ENCODE measurements at regions not wholly inside any gene's neighbourhood (a gene's known extent, or its start where the extent isn't known, plus 50 kb on each side); places are given as distances from the start of the nearest gene placed in this dataset.

DNA sequence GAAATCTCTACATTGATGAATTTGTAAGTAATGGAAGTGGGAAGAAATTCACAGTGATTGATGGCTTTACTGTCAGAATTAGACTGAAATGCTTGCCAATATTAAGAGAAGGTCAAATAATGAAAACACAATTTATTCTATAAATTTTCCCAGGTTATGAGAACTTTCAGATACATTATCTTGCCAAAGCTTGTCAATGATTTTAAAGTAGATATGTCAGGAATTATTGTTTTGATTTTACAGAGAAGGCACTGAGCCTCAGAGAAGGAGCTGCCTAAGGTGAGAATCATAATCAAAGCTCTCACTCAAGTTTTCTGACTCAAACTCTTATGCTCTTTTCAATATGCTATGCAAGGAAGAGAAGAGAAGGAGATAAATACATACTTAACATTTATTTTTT, 564.0 kb upstream of the RGMB start:
- ATAC-seq (no peak), DNase-seq (no peak)
- Histone ChIP-seq H3K27ac (no peak overlapping the region), H3K27me3 (ENCODE audit: insufficient read depth in 3 of 3, low read length in 2 of 3) (no peaks in the 10 kb centered on the region), H3K4me3 (no peak overlapping the region), H3K4me1 (no peaks in the 10 kb centered on the region), H3K9me3 (no peaks in the 10 kb centered on the region), H3K36me3 (ENCODE audit: insufficient read depth in 1 of 2, low read depth in 1 of 2) (no peaks in the 10 kb centered on the region)
- intact Hi-C loops (cut with DNase I), result no loop called here
- TF ChIP-seq, protein P1, sequence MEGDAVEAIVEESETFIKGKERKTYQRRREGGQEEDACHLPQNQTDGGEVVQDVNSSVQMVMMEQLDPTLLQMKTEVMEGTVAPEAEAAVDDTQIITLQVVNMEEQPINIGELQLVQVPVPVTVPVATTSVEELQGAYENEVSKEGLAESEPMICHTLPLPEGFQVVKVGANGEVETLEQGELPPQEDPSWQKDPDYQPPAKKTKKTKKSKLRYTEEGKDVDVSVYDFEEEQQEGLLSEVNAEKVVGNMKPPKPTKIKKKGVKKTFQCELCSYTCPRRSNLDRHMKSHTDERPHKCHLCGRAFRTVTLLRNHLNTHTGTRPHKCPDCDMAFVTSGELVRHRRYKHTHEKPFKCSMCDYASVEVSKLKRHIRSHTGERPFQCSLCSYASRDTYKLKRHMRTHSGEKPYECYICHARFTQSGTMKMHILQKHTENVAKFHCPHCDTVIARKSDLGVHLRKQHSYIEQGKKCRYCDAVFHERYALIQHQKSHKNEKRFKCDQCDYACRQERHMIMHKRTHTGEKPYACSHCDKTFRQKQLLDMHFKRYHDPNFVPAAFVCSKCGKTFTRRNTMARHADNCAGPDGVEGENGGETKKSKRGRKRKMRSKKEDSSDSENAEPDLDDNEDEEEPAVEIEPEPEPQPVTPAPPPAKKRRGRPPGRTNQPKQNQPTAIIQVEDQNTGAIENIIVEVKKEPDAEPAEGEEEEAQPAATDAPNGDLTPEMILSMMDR (IDR thresholded peaks at IDR 0.05), result no peak

DNA sequence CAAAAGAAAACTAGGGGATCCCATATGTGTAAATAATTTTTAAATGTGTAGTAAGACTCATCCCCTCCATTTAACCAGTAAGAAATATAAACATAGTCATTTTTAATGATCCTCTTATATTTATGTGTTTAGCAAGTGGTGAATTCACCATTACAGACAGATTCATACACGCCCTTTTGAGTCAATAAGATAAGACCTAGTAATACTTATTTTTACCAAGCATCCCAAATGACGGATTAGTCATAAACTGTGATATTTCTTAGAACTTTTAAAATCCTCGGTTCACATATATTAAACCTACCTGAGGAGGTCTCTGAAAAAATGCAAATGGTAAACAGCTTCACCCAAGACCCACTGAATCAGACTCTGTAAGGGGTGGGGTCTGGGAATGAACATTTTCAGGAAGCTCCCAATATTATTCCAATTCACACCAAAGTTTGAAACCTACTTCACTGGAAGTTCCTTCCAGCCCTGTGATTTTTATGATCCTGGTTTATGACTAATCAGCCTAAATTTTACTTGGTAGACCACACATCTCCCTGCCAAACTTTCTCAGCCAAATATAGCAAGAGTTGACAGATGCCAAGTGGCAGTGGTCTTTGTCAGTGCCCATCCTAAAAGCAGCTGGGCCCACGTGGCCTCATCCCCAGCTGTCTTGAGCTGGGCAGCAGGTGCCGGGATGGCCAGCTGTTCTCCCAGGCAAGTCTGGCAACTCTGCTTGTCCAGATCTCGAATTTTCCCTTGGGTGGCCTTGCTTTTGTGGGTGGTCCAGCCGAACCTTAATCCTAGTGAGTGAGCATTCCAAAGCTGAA, 559.0 kb upstream of the RGMB start:
- ATAC-seq (peak in 1 of 4 donors; percentile 21), DNase-seq (peak in 1 of 2 donors; percentile 8)
- TF ChIP-seq, protein P1 (IDR thresholded peaks at IDR 0.05), result no peak
- Histone ChIP-seq H3K4me3 (no peak overlapping the region), H3K36me3 (ENCODE audit: insufficient read depth in 1 of 2, low read depth in 1 of 2) (no peaks in the 10 kb centered on the region), H3K9me3 (no peaks in the 10 kb centered on the region), H3K4me1 (no peaks in the 10 kb centered on the region), H3K27me3 (ENCODE audit: insufficient read depth in 3 of 3, low read length in 2 of 3) (no peaks in the 10 kb centered on the region), H3K27ac (no peak overlapping the region)
- intact Hi-C loops (cut with DNase I), result no loop called here
- WGBS, 3 donors, result 26 to 43% (median 29%) methylated on average over 7 of the region's 7 CpGs

DNA sequence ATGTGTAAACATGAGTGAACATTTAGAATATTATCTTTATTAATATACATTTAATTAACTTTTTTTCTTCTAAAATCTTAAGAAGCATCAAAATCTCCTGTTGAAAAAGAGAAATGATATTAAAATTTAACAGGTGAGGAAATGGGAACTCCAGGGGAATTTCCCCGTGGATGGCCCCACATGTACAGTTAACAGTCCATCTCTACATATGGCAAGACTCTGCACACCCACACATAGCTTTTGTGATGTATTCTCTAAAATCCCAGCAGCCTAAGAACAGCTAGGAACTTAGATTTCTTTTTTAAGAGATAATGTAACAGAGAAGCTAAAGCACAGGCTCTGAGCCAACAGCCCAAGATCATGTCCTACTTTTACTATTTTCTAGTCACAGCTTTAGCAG, 556.3 kb upstream of the RGMB start:
- H3K9me3 ChIP-seq, result no peaks in the 10 kb centered on the region
- WGBS, 3 donors, result 76 to 94% (median 88%) methylated on average over 1 of the region's 1 CpG
- no peaks in the 10 kb centered on the region for H3K4me1 ChIP-seq
- H3K36me3 ChIP-seq (ENCODE audit: insufficient read depth in 1 of 2, low read depth in 1 of 2), result no peaks in the 10 kb centered on the region
- ATAC-seq (no peak), DNase-seq (no peak)
- H3K4me3 ChIP-seq, result no peak overlapping the region
- TF ChIP-seq, protein P1 (IDR thresholded peaks at IDR 0.05), result no peak
- intact Hi-C loops (cut with DNase I), result no loop called here
- no peak overlapping the region for H3K27ac ChIP-seq
- no peaks in the 10 kb centered on the region for H3K27me3 ChIP-seq (ENCODE audit: insufficient read depth in 3 of 3, low read length in 2 of 3)

DNA sequence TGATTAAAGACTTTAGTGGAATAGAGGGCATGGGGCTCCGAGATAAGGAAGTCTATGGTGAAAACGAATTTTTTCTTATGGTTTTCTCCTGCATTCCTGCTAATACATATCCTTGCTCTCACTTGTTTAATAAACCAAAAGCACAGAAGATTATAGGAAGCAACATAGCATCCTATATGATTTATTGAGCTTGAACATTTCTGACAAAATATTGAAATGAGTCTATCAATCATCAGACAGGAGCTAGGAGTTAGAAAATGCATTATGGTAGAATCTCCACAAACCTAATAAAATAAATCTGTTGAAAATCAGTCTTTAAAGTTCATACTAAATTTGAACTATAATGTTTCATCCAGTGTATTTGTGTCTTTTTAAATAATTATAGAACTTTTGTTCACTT, 554.6 kb upstream of the RGMB start:
- H3K27me3 ChIP-seq (ENCODE audit: insufficient read depth in 3 of 3, low read length in 2 of 3), result no peaks in the 10 kb centered on the region
- H3K9me3 ChIP-seq, result no peaks in the 10 kb centered on the region
- DNase-seq (no peak), ATAC-seq (no peak)
- no peaks in the 10 kb centered on the region for H3K4me1 ChIP-seq
- intact Hi-C loops (cut with DNase I), result no loop called here
- no peak overlapping the region for H3K27ac ChIP-seq
- no peak overlapping the region for H3K4me3 ChIP-seq
- no peaks in the 10 kb centered on the region for H3K36me3 ChIP-seq (ENCODE audit: insufficient read depth in 1 of 2, low read depth in 1 of 2)
- WGBS, 3 donors, result 80 to 90% (median 83%) methylated on average over 2 of the region's 2 CpGs
- TF ChIP-seq, protein P1 (IDR thresholded peaks at IDR 0.05), result no peak

DNA sequence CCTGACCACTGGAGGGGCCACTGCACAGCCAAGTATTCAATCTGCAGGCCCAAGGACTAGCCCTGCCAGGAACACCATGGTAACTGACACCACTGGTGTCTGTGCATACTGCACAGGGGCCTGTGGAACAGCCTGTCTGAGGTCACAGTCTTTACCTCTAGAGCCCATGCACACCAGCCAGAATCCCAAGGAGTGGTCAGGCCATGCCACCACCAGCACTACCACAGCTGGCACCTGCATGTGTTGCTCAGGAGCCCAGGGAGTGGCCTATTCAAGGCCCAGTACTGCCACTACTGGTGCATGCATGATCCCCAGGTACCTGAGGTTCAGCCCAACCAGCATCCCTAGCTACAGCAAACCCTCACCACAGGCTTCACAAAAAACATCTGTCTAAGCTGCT, 546.0 kb upstream of the RGMB start:
- ATAC-seq, result no peak
- intact Hi-C loops (cut with DNase I), result no loop called here
- H3K4me3 ChIP-seq, result no peak overlapping the region
- no peak overlapping the region for H3K27ac ChIP-seq
- no peaks in the 10 kb centered on the region for H3K27me3 ChIP-seq (ENCODE audit: insufficient read depth in 3 of 3, low read length in 2 of 3)
- TF ChIP-seq, protein P1 (IDR thresholded peaks at IDR 0.05), result no peak
- H3K4me1 ChIP-seq, result no peaks in the 10 kb centered on the region
- no peak for DNase-seq
- no peaks in the 10 kb centered on the region for H3K36me3 ChIP-seq (ENCODE audit: insufficient read depth in 1 of 2, low read depth in 1 of 2)
- H3K9me3 ChIP-seq, result no peaks in the 10 kb centered on the region
